ENCODE measurements at regions not wholly inside any gene's neighbourhood (a gene's known extent, or its start where the extent isn't known, plus 50 kb on each side); places are given as distances from the start of the nearest gene placed in this dataset.

GRCh38 chr16:82364690-82365089 lies 194.7 kb upstream of the MPHOSPH6 start:
- DNase-seq (ENCODE audit: insufficient read length, low spot score) (no peak), FAIRE-seq (no peak)

GRCh38 chr16:82363026-82363816 lies 193.2 kb upstream of the MPHOSPH6 start:
- DNase-seq (ENCODE audit: insufficient read length, low spot score) = no peak
- no peak for FAIRE-seq
- no peak for TF ChIP-seq CTCF (IDR thresholded peaks at IDR 0.05; ENCODE audit: insufficient read depth, missing control alignments)

More at GRCh38 chr16:82364690-82365089, 194.7 kb upstream of the MPHOSPH6 start:
- no peak for TF ChIP-seq CTCF (IDR thresholded peaks at IDR 0.05; ENCODE audit: insufficient read depth, missing control alignments)

GRCh38 chr16:82361885-82362284 lies 191.9 kb upstream of the MPHOSPH6 start:
- no peak for TF ChIP-seq CTCF (IDR thresholded peaks at IDR 0.05; ENCODE audit: insufficient read depth, missing control alignments)
- FAIRE-seq = no peak
- no peak for DNase-seq (ENCODE audit: insufficient read length, low spot score)

GRCh38 chr16:82360024-82360783 lies 190.2 kb upstream of the MPHOSPH6 start:
- TF ChIP-seq CTCF (IDR thresholded peaks at IDR 0.05; ENCODE audit: insufficient read depth, missing control alignments) = no peak
- no peak for DNase-seq (ENCODE audit: insufficient read length, low spot score)
- no peak for FAIRE-seq

GRCh38 chr16:82358606-82359221 lies 188.7 kb upstream of the MPHOSPH6 start:
- no peak for FAIRE-seq
- TF ChIP-seq CTCF (IDR thresholded peaks at IDR 0.05; ENCODE audit: insufficient read depth, missing control alignments) = no peak
- DNase-seq (ENCODE audit: insufficient read length, low spot score) = no peak

GRCh38 chr16:82358161-82358560 lies 188.1 kb upstream of the MPHOSPH6 start:
- TF ChIP-seq CTCF (IDR thresholded peaks at IDR 0.05; ENCODE audit: insufficient read depth, missing control alignments) = no peak
- FAIRE-seq (no peak), DNase-seq (ENCODE audit: insufficient read length, low spot score) (no peak)
